ENCODE measurements at regions not wholly inside any gene's neighbourhood (a gene's known extent, or its start where the extent isn't known, plus 50 kb on each side); places are given as distances from the start of the nearest gene placed in this dataset.

DNA sequence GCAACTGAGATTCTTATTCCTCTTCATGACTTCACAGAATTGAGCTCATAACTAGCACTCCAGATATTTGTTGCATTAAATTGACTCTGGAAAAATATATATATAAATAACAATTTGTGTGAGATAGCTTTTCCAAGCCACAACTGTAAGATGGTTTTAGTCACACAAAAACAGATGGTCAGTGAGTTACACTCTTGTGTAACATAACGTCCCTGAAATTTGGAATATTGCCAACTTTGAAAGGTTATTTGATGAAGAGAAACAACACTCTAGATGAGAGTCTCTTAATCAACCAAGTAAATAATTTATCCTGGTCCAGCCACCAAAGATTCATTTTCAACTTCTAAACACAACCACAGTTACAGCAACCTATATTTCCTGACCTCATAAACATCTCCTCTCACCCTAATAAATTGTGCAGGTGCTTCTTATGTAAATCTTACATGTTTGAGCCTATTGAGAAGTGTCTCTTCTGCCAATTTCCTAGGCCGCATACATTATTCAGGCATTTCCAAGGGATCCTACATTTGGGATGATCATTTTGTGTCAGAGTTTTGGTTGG lies 84.9 kb upstream of the ACP3 start:
- no peaks in the 10 kb centered on the region for H3K9me3 ChIP-seq (ENCODE audit: low read length)
- no peak overlapping the region for H3K4me2 ChIP-seq (ENCODE audit: low read depth, low read length)
- no peak overlapping the region for H3K9ac ChIP-seq (ENCODE audit: insufficient read depth, low read depth, low read length)
- H3K36me3 ChIP-seq (replicated peaks in 1 of 2; ENCODE audit: control insufficient read depth in 1 of 2, insufficient read depth in 2 of 2, low read length in 2 of 2) = no peaks in the 10 kb centered on the region
- ChIA-PET CTCF (ENCODE audit: low intra/inter-chr PET ratio, low total read pairs) (no interaction called here), POLR2A (no interaction called here)
- intact Hi-C loops (cut with micrococcal nuclease; ENCODE audit: unreplicated experiment) = no loop called here
- whole genome bisulfite sequencing (ENCODE audit: low lambda C conversion rate) = 0% methylated on average over 2 of the region's 2 CpGs
- H3K4me1 ChIP-seq (ENCODE audit: insufficient read depth, low read length) = no peaks in the 10 kb centered on the region
- ATAC-seq (no peak), DNase-seq (ENCODE audit: low spot score) (no peak), FAIRE-seq (no peak)
- no peak overlapping the region for H3K4me3 ChIP-seq (replicated peaks in 1 of 3; ENCODE audit: insufficient read depth in 1 of 3, low read depth in 2 of 3, low read length in 3 of 3)
- no peak overlapping the region for H3K27ac ChIP-seq (ENCODE audit: extremely low read length, insufficient read depth, low read length)
- H4K20me1 ChIP-seq (ENCODE audit: insufficient read depth, low read length) = no peaks in the 10 kb centered on the region
- H3K27me3 ChIP-seq (ENCODE audit: control insufficient read depth in 1 of 2, insufficient read depth in 2 of 2, low read length in 2 of 2) = no peaks in the 10 kb centered on the region
- H3K79me2 ChIP-seq (ENCODE audit: insufficient read depth, low read length) = no peaks in the 10 kb centered on the region
- no peak overlapping the region for H2AFZ ChIP-seq (ENCODE audit: low read length)
- TF ChIP-seq ZNF30 (CRISPR knock-in tag; IDR thresholded peaks at IDR 0.05) = no peak
- TF ChIP-seq ZNF17 (CRISPR knock-in tag; IDR thresholded peaks at IDR 0.05) = no peak
- no peak for TF ChIP-seq HNF4A (CRISPR knock-in tag; IDR thresholded peaks at IDR 0.05)
- no peak for TF ChIP-seq MIER3 (CRISPR knock-in tag; IDR thresholded peaks at IDR 0.05; ENCODE audit: borderline replicate concordance)
- TF ChIP-seq ZNF576 (CRISPR knock-in tag; IDR thresholded peaks at IDR 0.05) = no peak
- TF ChIP-seq HOXA5 (CRISPR knock-in tag; IDR thresholded peaks at IDR 0.05) = no peak
- no peak for TF ChIP-seq HOXA3 (CRISPR knock-in tag; IDR thresholded peaks at IDR 0.05)
- no peak for TF ChIP-seq ZBTB38 (CRISPR knock-in tag; IDR thresholded peaks at IDR 0.05)
- no TSS peak for BruUV-seq (replicated peaks)
- in situ Hi-C loops (cut with HindIII; ENCODE audit: extremely low pct_ligation_motif_present, low pct_unique_long_range_greater_than_20kb) = no loop called here

DNA sequence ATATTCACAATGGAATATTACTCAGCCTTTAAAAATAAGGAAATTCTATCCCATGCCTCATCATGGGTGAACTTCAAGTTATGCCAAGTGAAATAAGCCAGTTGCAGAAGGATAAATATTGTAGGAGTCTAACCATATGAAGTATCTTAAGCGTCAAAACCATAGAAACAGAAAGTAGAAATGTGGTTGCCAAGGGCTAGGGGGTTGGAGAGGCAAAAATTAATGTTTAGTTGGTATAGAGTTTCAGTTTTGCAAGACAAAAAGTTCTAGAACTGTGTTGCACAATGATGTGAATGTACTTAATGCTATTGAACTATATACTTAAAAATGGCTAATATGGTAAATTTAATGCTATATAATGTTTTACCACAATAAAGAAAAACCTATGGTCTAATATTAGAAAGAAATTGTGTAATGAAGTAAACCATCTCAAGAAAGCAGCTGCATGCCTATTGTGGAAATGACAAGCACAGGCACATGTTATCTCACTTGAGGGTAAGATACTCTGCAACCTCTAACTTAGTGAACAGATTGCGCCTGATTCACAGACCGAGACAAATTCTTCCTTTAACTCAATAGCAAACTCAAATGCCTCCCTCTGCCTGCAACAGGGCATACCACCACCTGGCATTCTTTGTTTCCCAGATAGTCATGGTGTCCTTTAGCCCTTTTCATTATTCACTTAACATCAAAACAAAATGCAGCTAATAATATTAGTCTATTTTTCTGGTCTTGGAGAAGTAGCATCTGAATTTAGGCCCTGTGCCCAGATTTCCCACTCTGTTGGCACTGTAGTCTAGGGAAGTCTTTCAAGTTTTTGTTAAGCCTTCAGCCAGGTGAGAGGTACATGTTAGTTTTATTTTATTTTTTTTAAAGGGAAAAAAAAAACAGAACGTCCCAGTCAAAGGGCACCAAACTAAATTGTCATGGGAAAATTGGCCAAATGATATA lies 80.2 kb upstream of the ACP3 start:
- no peak overlapping the region for H3K4me2 ChIP-seq (ENCODE audit: low read depth, low read length)
- TF ChIP-seq, protein P1, sequence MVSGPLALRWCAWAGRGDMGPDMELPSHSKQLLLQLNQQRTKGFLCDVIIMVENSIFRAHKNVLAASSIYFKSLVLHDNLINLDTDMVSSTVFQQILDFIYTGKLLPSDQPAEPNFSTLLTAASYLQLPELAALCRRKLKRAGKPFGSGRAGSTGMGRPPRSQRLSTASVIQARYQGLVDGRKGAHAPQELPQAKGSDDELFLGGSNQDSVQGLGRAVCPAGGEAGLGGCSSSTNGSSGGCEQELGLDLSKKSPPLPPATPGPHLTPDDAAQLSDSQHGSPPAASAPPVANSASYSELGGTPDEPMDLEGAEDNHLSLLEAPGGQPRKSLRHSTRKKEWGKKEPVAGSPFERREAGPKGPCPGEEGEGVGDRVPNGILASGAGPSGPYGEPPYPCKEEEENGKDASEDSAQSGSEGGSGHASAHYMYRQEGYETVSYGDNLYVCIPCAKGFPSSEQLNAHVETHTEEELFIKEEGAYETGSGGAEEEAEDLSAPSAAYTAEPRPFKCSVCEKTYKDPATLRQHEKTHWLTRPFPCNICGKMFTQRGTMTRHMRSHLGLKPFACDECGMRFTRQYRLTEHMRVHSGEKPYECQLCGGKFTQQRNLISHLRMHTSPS (CRISPR knock-in tag; IDR thresholded peaks at IDR 0.05; ENCODE audit: low read depth) = no peak
- DNase-seq (ENCODE audit: low spot score) (no peak), ATAC-seq (no peak), FAIRE-seq (no peak)
- H3K27me3 ChIP-seq (ENCODE audit: control insufficient read depth in 1 of 2, insufficient read depth in 2 of 2, low read length in 2 of 2) = no peaks in the 10 kb centered on the region
- no peak overlapping the region for H3K9ac ChIP-seq (ENCODE audit: insufficient read depth, low read depth, low read length)
- H3K4me3 ChIP-seq (replicated peaks in 1 of 3; ENCODE audit: insufficient read depth in 1 of 3, low read depth in 2 of 3, low read length in 3 of 3) = no peak overlapping the region
- no peak overlapping the region for H2AFZ ChIP-seq (ENCODE audit: low read length)
- H3K27ac ChIP-seq (ENCODE audit: extremely low read length, insufficient read depth, low read length) = no peak overlapping the region
- intact Hi-C loops (cut with micrococcal nuclease; ENCODE audit: unreplicated experiment) (no loop called here), in situ Hi-C loops (cut with HindIII; ENCODE audit: extremely low pct_ligation_motif_present, low pct_unique_long_range_greater_than_20kb) (no loop called here)
- H3K9me3 ChIP-seq (ENCODE audit: low read length) = no peaks in the 10 kb centered on the region
- BruUV-seq (replicated peaks) = no TSS peak
- no peaks in the 10 kb centered on the region for H3K4me1 ChIP-seq (ENCODE audit: insufficient read depth, low read length)
- ChIA-PET CTCF (ENCODE audit: low intra/inter-chr PET ratio, low total read pairs) (no interaction called here), POLR2A (no interaction called here)
- WGBS (ENCODE audit: low lambda C conversion rate) = 17% methylated on average over 4 of the region's 4 CpGs
- H3K36me3 ChIP-seq (replicated peaks in 1 of 2; ENCODE audit: control insufficient read depth in 1 of 2, insufficient read depth in 2 of 2, low read length in 2 of 2) = no peaks in the 10 kb centered on the region
- no peaks in the 10 kb centered on the region for H3K79me2 ChIP-seq (ENCODE audit: insufficient read depth, low read length)
- no peaks in the 10 kb centered on the region for H4K20me1 ChIP-seq (ENCODE audit: insufficient read depth, low read length)

Data from HepG2 (cell line).